GM23338 (cell line): ENCODE measurements at regions not wholly inside any gene's neighbourhood (a gene's known extent, or its start where the extent isn't known, plus 50 kb on each side); places are given as distances from the start of the nearest gene placed in this dataset.

Experiments
- ATAC-seq: fragments of 200-7000 bp; cut with Tn5 transposase; 3 replicates; pipeline ENCODE4 v1.9.1; 2020
- DNase-seq: peaks from one replicate; pipeline ENCODE4 v3.0.0-alpha.2; 2015; ENCODE audit warnings: low spot score
- H2AFZ ChIP-seq: fragments of 200-600 bp; sonication (generic); 2 replicates; pipeline ENCODE4 v1.8.0; 2016; ENCODE audit warnings: antibody characterized with exemption, mild to moderate bottlenecking, moderate library complexity
- H3F3A ChIP-seq: fragments of 200-600 bp; sonication (generic); replicated peaks from 2 replicates; pipeline ENCODE4 v1.8.0; 2017; ENCODE audit warnings: antibody characterized with exemption, mixed run types, low read depth
- H3K27ac ChIP-seq: fragments of 200-600 bp; sonication (generic); 2 replicates; pipeline ENCODE4 v1.6.1; 2016; ENCODE audit warnings: low read depth
- H3K27me3 ChIP-seq: fragments of 200-600 bp; sonication (generic); 2 replicates; pipeline ENCODE4 v1.8.0; 2016; ENCODE audit warnings: mild to moderate bottlenecking, mixed run types, moderate library complexity; ENCODE audit not compliant: insufficient read depth
- H3K36me3 ChIP-seq: fragments of 200-600 bp; sonication (generic); 2 replicates; pipeline ENCODE4 v1.8.0; 2016; ENCODE audit warnings: mild to moderate bottlenecking; ENCODE audit not compliant: insufficient read depth
- H3K4me1 ChIP-seq: fragments of 200-600 bp; sonication (generic); 2 replicates; pipeline ENCODE4 v1.8.0; 2016; ENCODE audit warnings: mild to moderate bottlenecking, moderate library complexity; ENCODE audit not compliant: insufficient read depth
- H3K4me2 ChIP-seq: fragments of 200-600 bp; sonication (generic); 2 replicates; pipeline ENCODE4 v1.7.1; 2017; ENCODE audit warnings: mixed run types
- H3K4me3 ChIP-seq: fragments of 200-600 bp; sonication (generic); 2 replicates; pipeline ENCODE4 v1.6.1; 2016; ENCODE audit warnings: mixed run types
- H3K79me2 ChIP-seq: fragments of 200-600 bp; sonication (generic); replicated peaks from 2 replicates; pipeline ENCODE4 v1.8.0; 2017; ENCODE audit warnings: mild to moderate bottlenecking; ENCODE audit not compliant: insufficient read depth
- H3K9me2 ChIP-seq: fragments of 200-600 bp; sonication (generic); 2 replicates; pipeline ENCODE4 v1.8.0; 2017; ENCODE audit not compliant: insufficient read depth
- H4K20me1 ChIP-seq: fragments of 200-600 bp; sonication (generic); replicated peaks from 2 replicates; pipeline ENCODE4 v1.8.0; 2017; ENCODE audit warnings: mild to moderate bottlenecking; ENCODE audit not compliant: insufficient read depth
- H3K27ac Mint-ChIP-seq: 2 replicates; pipeline ENCODE4 v1.8.0; 2020; ENCODE audit warnings: inconsistent platforms, mild to moderate bottlenecking, moderate library complexity, mixed read lengths
- H3K27me3 Mint-ChIP-seq: 3 replicates; pipeline ENCODE4 v1.8.0; 2022; ENCODE audit warnings: low read depth, mild to moderate bottlenecking, moderate library complexity, mixed read lengths, inconsistent platforms; ENCODE audit not compliant: insufficient read depth, poor library complexity
- H3K36me3 Mint-ChIP-seq: 3 replicates; pipeline ENCODE4 v1.8.0; 2021; ENCODE audit warnings: low read depth, mild to moderate bottlenecking, inconsistent platforms, moderate library complexity, mixed read lengths
- H3K4me1 Mint-ChIP-seq: 3 replicates; pipeline ENCODE4 v1.8.0; 2020; ENCODE audit warnings: mild to moderate bottlenecking, inconsistent platforms, mixed read lengths
- H3K4me3 Mint-ChIP-seq: 3 replicates; pipeline ENCODE4 v1.8.0; 2021; ENCODE audit warnings: moderate library complexity, mild to moderate bottlenecking, inconsistent platforms, mixed read lengths
- H3K9me3 Mint-ChIP-seq: 3 replicates; pipeline ENCODE4 v1.8.0; 2020; ENCODE audit warnings: moderate library complexity, mild to moderate bottlenecking, inconsistent platforms, mixed read lengths
- CREB1 ChIP-seq: fragments of 250-450 bp; sonication (Bioruptor Pico); IDR thresholded peaks from 2 replicates; pipeline ENCODE4 v1.5.0; 2020; ENCODE audit warnings: low read depth, mild to moderate bottlenecking, moderate library complexity
- CTCF ChIP-seq, 2 experiments: fragments of 200-600 bp in 1 of 2; sonication (generic) in 1 of 2; conservative IDR thresholded peaks; 2 replicates each; pipeline versions ENCODE4 v1.5.1 to v1.6.1; 2016 to 2017; ENCODE audit warnings: antibody characterized with exemption in 2 of 2, low read depth in 2 of 2, mild to moderate bottlenecking in 2 of 2, moderate library complexity in 1 of 2
- EZH2 ChIP-seq: fragments of 200-600 bp; sonication (generic); IDR thresholded peaks from one replicate; pipeline ENCODE4 v1.8.0; 2017; ENCODE audit warnings: antibody characterized with exemption, mild to moderate bottlenecking, low read depth; ENCODE audit not compliant: unreplicated experiment
- EZH2phosphoT487 ChIP-seq: fragments of 200-600 bp; sonication (generic); IDR thresholded peaks from one replicate; pipeline ENCODE4 v1.8.1; 2018; ENCODE audit warnings: antibody characterized with exemption; ENCODE audit not compliant: unreplicated experiment
- NANOG ChIP-seq: IDR thresholded peaks from 2 replicates; pipeline ENCODE4 v1.6.1; 2016; ENCODE audit warnings: antibody characterized with exemption, borderline replicate concordance
- POLR2AphosphoS5 ChIP-seq: IDR thresholded peaks from 2 replicates; pipeline ENCODE4 v1.6.1; 2016; ENCODE audit warnings: antibody characterized with exemption, low read depth
- REST ChIP-seq: IDR thresholded peaks from one replicate; pipeline ENCODE4 v1.6.1; 2018; ENCODE audit warnings: antibody characterized with exemption; ENCODE audit not compliant: unreplicated experiment
- STAT1 ChIP-seq: IDR thresholded peaks from one replicate; pipeline ENCODE4 v1.6.1; 2016; ENCODE audit warnings: antibody characterized with exemption; ENCODE audit not compliant: unreplicated experiment
- ZNF114 ChIP-seq: fragments of 250-450 bp; sonication (Bioruptor Pico); IDR thresholded peaks from 2 replicates; pipeline ENCODE4 v1.5.0; 2020; ENCODE audit warnings: mild to moderate bottlenecking, moderate library complexity
- ZNF331 ChIP-seq: fragments of 250-450 bp; sonication (Bioruptor Pico); IDR thresholded peaks from 2 replicates; pipeline ENCODE4 v1.5.0; 2020; ENCODE audit warnings: low read depth, mild to moderate bottlenecking, moderate library complexity

- H3K27ac ChIP-seq = no peak overlapping the region
- DNase-seq (no peak), ATAC-seq (no peak)
- no peak overlapping the region for H3K4me3 Mint-ChIP-seq
- no peaks in the 10 kb centered on the region for H3F3A ChIP-seq
- no peaks in the 10 kb centered on the region for H3K9me2 ChIP-seq
- no peaks in the 10 kb centered on the region for H4K20me1 ChIP-seq
- H3K9me3 Mint-ChIP-seq = no peaks in the 10 kb centered on the region
- H3K4me1 ChIP-seq = peaks cover 38% of the 10 kb centered on the region
- no peaks in the 10 kb centered on the region for H3K79me2 ChIP-seq
- no peak overlapping the region for H3K4me2 ChIP-seq
- TF ChIP-seq CTCF (conservative IDR thresholded peaks at IDR 0.05; ENCODE audit: low read depth in 2 of 2) (no peak), STAT1 (no peak), EZH2 (no peak), REST (no peak), ZNF331 (CRISPR knock-in tag) (no peak), NANOG (no peak), ZNF114 (CRISPR knock-in tag) (no peak)
- H3K4me1 Mint-ChIP-seq = peaks cover 23% of the 10 kb centered on the region
- no peaks in the 10 kb centered on the region for H3K36me3 Mint-ChIP-seq
- H3K27me3 Mint-ChIP-seq = no peaks in the 10 kb centered on the region
- H2AFZ ChIP-seq = no peak overlapping the region
- no peaks in the 10 kb centered on the region for H3K27me3 ChIP-seq
- no peaks in the 10 kb centered on the region for H3K36me3 ChIP-seq
- H3K27ac Mint-ChIP-seq = no peak overlapping the region
- H3K4me3 ChIP-seq = no peak overlapping the region
Measured at GRCh38 chr1:198934426-198934825, 295.6 kb downstream of the PTPRC start.

- H3K27ac ChIP-seq = no peak overlapping the region
- no peaks in the 10 kb centered on the region for H3K36me3 Mint-ChIP-seq
- peaks cover 38% of the 10 kb centered on the region for H3K4me1 ChIP-seq
- no peak overlapping the region for H3K27ac Mint-ChIP-seq
- ATAC-seq (no peak), DNase-seq (no peak)
- no peaks in the 10 kb centered on the region for H3K79me2 ChIP-seq
- peaks cover 23% of the 10 kb centered on the region for H3K4me1 Mint-ChIP-seq
- H3K27me3 ChIP-seq = no peaks in the 10 kb centered on the region
- no peak overlapping the region for H3K4me2 ChIP-seq
- no peaks in the 10 kb centered on the region for H3K9me3 Mint-ChIP-seq
- H3K27me3 Mint-ChIP-seq = no peaks in the 10 kb centered on the region
- H4K20me1 ChIP-seq = no peaks in the 10 kb centered on the region
- H3K4me3 ChIP-seq = no peak overlapping the region
- H3K4me3 Mint-ChIP-seq = no peak overlapping the region
- no peaks in the 10 kb centered on the region for H3F3A ChIP-seq
- H3K9me2 ChIP-seq = no peaks in the 10 kb centered on the region
- peak overlapping the region; percentile 61; the same call in 1 of the 2 replicates for H2AFZ ChIP-seq
- no peaks in the 10 kb centered on the region for H3K36me3 ChIP-seq
- TF ChIP-seq STAT1 = no peak
- TF ChIP-seq REST = no peak
- no peak for TF ChIP-seq CTCF (conservative IDR thresholded peaks at IDR 0.05; ENCODE audit: low read depth in 2 of 2)
- no peak for TF ChIP-seq ZNF114 (CRISPR knock-in tag)
- TF ChIP-seq CREB1 (CRISPR knock-in tag) = no peak
- TF ChIP-seq POLR2AphosphoS5 = no peak
- no peak for TF ChIP-seq NANOG
- no peak for TF ChIP-seq EZH2phosphoT487
Measured at GRCh38 chr1:198934901-198935305, 296.1 kb downstream of the PTPRC start.
